IMR-90 (cell line): ENCODE measurements at regions not wholly inside any gene's neighbourhood (a gene's known extent, or its start where the extent isn't known, plus 50 kb on each side); places are given as distances from the start of the nearest gene placed in this dataset.

ENCODE experiments used
- ATAC-seq: fragments of 200-7000 bp; cut with Tn5 transposase; 2 replicates; pipeline ENCODE4 v1.9.1; 2020; ENCODE audit warnings: low read depth, mild to moderate bottlenecking, moderate library complexity
- BruUV-seq: library from RNA; stranded (reverse); fragments of 400-500 nt; replicated peaks from 2 replicates; lab custom pipeline; 2021; lab: Mats Ljungman, UMichigan
- CTCF ChIA-PET: fragments of 300-600 bp; formaldehyde crosslinking; extraction: SDS; loops from one replicate; lab custom pipeline; 2021; ENCODE audit warnings: antibody characterized with exemption; lab: Yijun Ruan, JAX
- POLR2A ChIA-PET: fragments of 300-600 bp; sonication (Branson Sonifier 250); formaldehyde crosslinking; loops from one replicate; lab custom pipeline; 2022; ENCODE audit warnings: antibody characterized with exemption; ENCODE audit not compliant: unreplicated experiment; lab: Charles Lee
- DNase-seq: peaks from one replicate; pipeline ENCODE4 v3.0.0; 2013
- H2AFZ ChIP-seq: replicated peaks from 2 replicates; pipeline ENCODE3; 2013; ENCODE audit warnings: low read length, mild to moderate bottlenecking; ENCODE audit not compliant: poor library complexity
- H2AK5ac ChIP-seq: 2 replicates; pipeline ENCODE4 v1.6.1; 2013; ENCODE audit warnings: low read depth, low read length, inconsistent platforms
- H2AK9ac ChIP-seq: replicated peaks from 2 replicates; pipeline ENCODE3; 2013; ENCODE audit warnings: mild to moderate bottlenecking, low read depth, low read length, moderate library complexity; ENCODE audit not compliant: poor library complexity
- H2BK120ac ChIP-seq: 2 replicates; pipeline ENCODE4 v1.6.1; 2013; ENCODE audit warnings: low read depth, low read length, inconsistent platforms
- H2BK15ac ChIP-seq: 3 replicates; pipeline ENCODE4 v1.6.1; 2013; ENCODE audit warnings: low read depth, low read length, inconsistent platforms
- H2BK20ac ChIP-seq: 2 replicates; pipeline ENCODE4 v1.6.1; 2013; ENCODE audit warnings: low read depth, mild to moderate bottlenecking, inconsistent platforms, low read length, moderate library complexity
- H2BK5ac ChIP-seq: 2 replicates; pipeline ENCODE4 v1.6.1; 2013; ENCODE audit warnings: mild to moderate bottlenecking, low read depth, low read length, inconsistent platforms; ENCODE audit not compliant: poor library complexity, severe bottlenecking
- H3K14ac ChIP-seq: replicated peaks from 2 replicates; pipeline ENCODE4 v1.6.1; 2013; ENCODE audit warnings: low read depth, low read length, inconsistent platforms
- H3K18ac ChIP-seq: 2 replicates; pipeline ENCODE4 v1.6.1; 2013; ENCODE audit warnings: low read depth, low read length, control low read depth
- H3K23ac ChIP-seq: 2 replicates; pipeline ENCODE4 v1.6.1; 2013; ENCODE audit warnings: low read depth, low read length, inconsistent platforms
- H3K27ac ChIP-seq: 2 replicates; pipeline ENCODE4 v1.5.1; 2013; ENCODE audit warnings: mild to moderate bottlenecking, control low read depth, low read length; ENCODE audit not compliant: insufficient read depth
- H3K27me3 ChIP-seq: 2 replicates; pipeline ENCODE4 v1.6.1; 2013; ENCODE audit warnings: low read length; ENCODE audit not compliant: control insufficient read depth, insufficient read depth
- H3K36me3 ChIP-seq: 2 replicates; pipeline ENCODE4 v1.6.1; 2013; ENCODE audit warnings: low read length, mixed read lengths; ENCODE audit not compliant: control insufficient read depth, insufficient read depth
- H3K4ac ChIP-seq: 2 replicates; pipeline ENCODE4 v1.6.1; 2013; ENCODE audit warnings: low read depth, low read length, inconsistent platforms
- H3K4me1 ChIP-seq: 2 replicates; pipeline ENCODE4 v1.6.1; 2013; ENCODE audit warnings: low read length, mixed read lengths; ENCODE audit not compliant: control insufficient read depth, insufficient read depth
- H3K4me2 ChIP-seq: 2 replicates; pipeline ENCODE4 v1.6.1; 2013; ENCODE audit warnings: low read depth, mild to moderate bottlenecking, control low read depth, low read length, moderate library complexity
- H3K4me3 ChIP-seq: 2 replicates; pipeline ENCODE4 v1.5.1; 2013; ENCODE audit warnings: low read depth, mild to moderate bottlenecking, control low read depth, low read length, moderate library complexity; ENCODE audit not compliant: insufficient read depth
- H3K56ac ChIP-seq: 2 replicates; pipeline ENCODE4 v1.6.1; 2013; ENCODE audit warnings: low read length, inconsistent platforms; ENCODE audit not compliant: insufficient read depth; ENCODE audit errors: extremely low read depth
- H3K79me1 ChIP-seq, 2 experiments: 2 replicates each; pipeline ENCODE4 v1.6.1; 2013; ENCODE audit warnings: low read length in 2 of 2, inconsistent platforms in 1 of 2, low read depth in 1 of 2
- H3K9ac ChIP-seq: 2 replicates; pipeline ENCODE4 v1.6.1; 2013; ENCODE audit warnings: low read depth, low read length, control low read depth
- H3K9me1 ChIP-seq: 2 replicates; pipeline ENCODE4 v1.6.1; 2013; ENCODE audit warnings: low read length, inconsistent platforms; ENCODE audit not compliant: insufficient read depth
- H3K9me3 ChIP-seq: 2 replicates; pipeline ENCODE4 v1.6.1; 2013; ENCODE audit warnings: low read length; ENCODE audit not compliant: control insufficient read depth, insufficient read depth
- H4K20me1 ChIP-seq: 2 replicates; pipeline ENCODE4 v1.6.1; 2013; ENCODE audit warnings: low read length, inconsistent platforms; ENCODE audit not compliant: insufficient read depth
- H4K5ac ChIP-seq: 2 replicates; pipeline ENCODE4 v1.6.1; 2013; ENCODE audit warnings: mild to moderate bottlenecking, low read depth, low read length, control low read depth
- H4K8ac ChIP-seq, 2 experiments: 2 replicates each; pipeline ENCODE4 v1.6.1; 2013; ENCODE audit warnings: low read depth in 2 of 2, low read length in 2 of 2, control low read depth in 1 of 2, inconsistent platforms in 1 of 2
- H4K91ac ChIP-seq: 2 replicates; pipeline ENCODE4 v1.6.1; 2013; ENCODE audit warnings: low read depth, low read length, inconsistent platforms; ENCODE audit not compliant: insufficient read depth
- FOS ChIP-seq: fragments of 150-350 bp; IDR thresholded peaks from 2 replicates; pipeline ENCODE4 v1.6.1; 2016; ENCODE audit warnings: low read depth, low read length
- MAFK ChIP-seq: IDR thresholded peaks from 2 replicates; pipeline ENCODE4 v1.6.1; 2012; ENCODE audit warnings: low read depth, low read length, improper control_type of control experiment
- MXI1 ChIP-seq: IDR thresholded peaks from 2 replicates; pipeline ENCODE4 v1.6.1; 2012; ENCODE audit warnings: low read depth, mild to moderate bottlenecking, low read length, moderate library complexity, borderline replicate concordance
- RAD21 ChIP-seq: IDR thresholded peaks from 2 replicates; pipeline ENCODE4 v1.6.1; 2012; ENCODE audit warnings: low read length, improper control_type of control experiment
- SMC3 ChIP-seq: fragments of 150-350 bp; IDR thresholded peaks from 2 replicates; pipeline ENCODE4 v1.6.1; 2016; ENCODE audit warnings: low read depth, mild to moderate bottlenecking, antibody characterized with exemption, low read length, moderate library complexity
- WGBS, 2 experiments: methylation state at CpG; one replicate each; pipeline versions ENCODE4 v1.1.5 to v1.1.7; 2013; ENCODE audit warnings: missing lambda C conversion rate in 2 of 2; ENCODE audit not compliant: insufficient read length in 1 of 2; ENCODE audit errors: extremely low coverage in 2 of 2; 5-methylcytosine and 5-hydroxymethylcytosine counted together
- dilution Hi-C: fragments of 300-500 bp; cut with HindIII; formaldehyde crosslinking; loops from one replicate; pipeline ENCODE4 v1.14.3; 2018; ENCODE audit warnings: low sequenced_read_pairs; ENCODE audit not compliant: unreplicated experiment
- in situ Hi-C: fragments of 300-500 bp; cut with MboI; formaldehyde crosslinking; loops from 3 replicates; pipeline ENCODE4 v1.14.3; 2019; ENCODE audit warnings: low sequenced_read_pairs, inconsistent platforms, mixed read lengths
- intact Hi-C: fragments of 100-400 bp; cut with micrococcal nuclease; formaldehyde crosslinking; loops from 2 replicates; pipeline ENCODE4 v1.10.0; 2022
- TF ChIP-seq, protein P1 (sequence below): fragments of 150-350 bp; IDR thresholded peaks from 2 replicates; pipeline ENCODE4 v1.6.1; 2017; ENCODE audit warnings: mild to moderate bottlenecking, antibody characterized with exemption, low read length, low read depth
- TF ChIP-seq, protein P2 (sequence below): fragments of 150-350 bp; IDR thresholded peaks from 2 replicates; pipeline ENCODE4 v1.6.1; 2016; ENCODE audit warnings: low read depth, mild to moderate bottlenecking, low read length, moderate library complexity, borderline replicate concordance

DNA sequence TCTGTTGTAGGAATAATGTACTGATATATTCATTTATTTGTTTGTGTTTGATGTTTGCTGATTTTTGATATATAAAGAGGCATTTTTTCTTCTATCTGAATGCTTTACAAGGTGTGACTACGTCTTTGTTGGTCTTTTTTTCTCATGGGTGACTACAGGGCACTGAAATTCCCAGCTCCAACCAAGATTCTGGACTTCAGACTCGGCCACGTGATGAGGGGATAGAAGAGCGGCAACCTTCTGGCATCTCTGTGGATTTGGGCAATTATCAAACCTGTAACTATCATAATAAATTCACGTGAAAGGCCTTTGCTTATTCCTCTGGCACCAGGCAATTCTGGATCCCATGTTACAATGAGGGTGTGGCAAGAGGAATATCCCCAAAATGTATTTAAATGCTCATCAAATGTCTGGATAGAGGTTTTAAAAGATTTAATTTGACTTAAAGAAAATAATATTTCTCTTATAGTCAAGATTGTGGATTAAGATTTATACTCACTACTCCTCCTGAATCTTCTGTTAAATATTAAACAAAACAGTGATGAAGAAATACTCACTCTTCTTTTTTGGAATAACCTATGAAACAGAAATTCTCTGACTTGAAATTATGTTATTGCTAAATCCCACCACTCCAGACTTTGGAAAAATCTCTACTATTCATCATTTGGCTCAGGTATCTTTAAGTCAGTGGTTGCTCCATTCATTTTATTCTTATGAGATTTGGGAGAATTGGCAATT, 276.3 kb downstream of the GPR37 start:
- no peak overlapping the region for H3K27ac ChIP-seq
- H3K14ac ChIP-seq, result no peak overlapping the region
- no peak overlapping the region for H3K9ac ChIP-seq
- DNase-seq (no peak), ATAC-seq (no peak)
- H2BK15ac ChIP-seq, result no peak overlapping the region
- H3K9me1 ChIP-seq, result no peaks in the 10 kb centered on the region
- H3K4me3 ChIP-seq, result no peak overlapping the region
- H4K20me1 ChIP-seq, result no peaks in the 10 kb centered on the region
- no peak overlapping the region for H3K4me2 ChIP-seq
- no peaks in the 10 kb centered on the region for H3K9me3 ChIP-seq
- H4K8ac ChIP-seq, result no peak overlapping the region
- H3K4me1 ChIP-seq, result no peaks in the 10 kb centered on the region
- intact Hi-C loops (no loop called here), dilution Hi-C loops (no loop called here), in situ Hi-C loops (no loop called here)
- H3K4ac ChIP-seq, result no peak overlapping the region
- H3K36me3 ChIP-seq, result no peaks in the 10 kb centered on the region
- no peak overlapping the region for H2BK20ac ChIP-seq
- BruUV-seq, result no TSS peak
- no peak overlapping the region for H2AFZ ChIP-seq
- WGBS, 2 experiments, result no CpG with 5 or more reads among the region's 5 CpGs
- TF ChIP-seq RAD21 (no peak), MXI1 (no peak), FOS (no peak), MAFK (no peak), SMC3 (no peak)
- TF ChIP-seq, protein P1, sequence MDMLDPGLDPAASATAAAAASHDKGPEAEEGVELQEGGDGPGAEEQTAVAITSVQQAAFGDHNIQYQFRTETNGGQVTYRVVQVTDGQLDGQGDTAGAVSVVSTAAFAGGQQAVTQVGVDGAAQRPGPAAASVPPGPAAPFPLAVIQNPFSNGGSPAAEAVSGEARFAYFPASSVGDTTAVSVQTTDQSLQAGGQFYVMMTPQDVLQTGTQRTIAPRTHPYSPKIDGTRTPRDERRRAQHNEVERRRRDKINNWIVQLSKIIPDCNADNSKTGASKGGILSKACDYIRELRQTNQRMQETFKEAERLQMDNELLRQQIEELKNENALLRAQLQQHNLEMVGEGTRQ, result no peak
- TF ChIP-seq, protein P2, sequence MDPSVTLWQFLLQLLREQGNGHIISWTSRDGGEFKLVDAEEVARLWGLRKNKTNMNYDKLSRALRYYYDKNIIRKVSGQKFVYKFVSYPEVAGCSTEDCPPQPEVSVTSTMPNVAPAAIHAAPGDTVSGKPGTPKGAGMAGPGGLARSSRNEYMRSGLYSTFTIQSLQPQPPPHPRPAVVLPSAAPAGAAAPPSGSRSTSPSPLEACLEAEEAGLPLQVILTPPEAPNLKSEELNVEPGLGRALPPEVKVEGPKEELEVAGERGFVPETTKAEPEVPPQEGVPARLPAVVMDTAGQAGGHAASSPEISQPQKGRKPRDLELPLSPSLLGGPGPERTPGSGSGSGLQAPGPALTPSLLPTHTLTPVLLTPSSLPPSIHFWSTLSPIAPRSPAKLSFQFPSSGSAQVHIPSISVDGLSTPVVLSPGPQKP, result no peak
- CTCF ChIA-PET, result no interaction called here
- POLR2A ChIA-PET, result no interaction called here
- H2AK9ac ChIP-seq, result no peak overlapping the region
- no peak overlapping the region for H3K56ac ChIP-seq
- no peak overlapping the region for H3K18ac ChIP-seq
- no peak overlapping the region for H4K5ac ChIP-seq
- no peaks in the 10 kb centered on the region for H3K79me1 ChIP-seq
- no peak overlapping the region for H4K91ac ChIP-seq
- no peak overlapping the region for H3K23ac ChIP-seq
- no peak overlapping the region for H2BK120ac ChIP-seq
- H2BK5ac ChIP-seq, result no peak overlapping the region
- H2AK5ac ChIP-seq, result no peak overlapping the region
- H3K27me3 ChIP-seq, result no peaks in the 10 kb centered on the region
